ENCODE measurements at regions not wholly inside any gene's neighbourhood (a gene's known extent, or its start where the extent isn't known, plus 50 kb on each side); places are given as distances from the start of the nearest gene placed in this dataset.

GRCh38 chr15:85298941-85299340 lies 81.5 kb upstream of the AKAP13 start:
- in situ Hi-C loops (cut with HindIII; ENCODE audit: extremely low pct_ligation_motif_present, low pct_unique_long_range_greater_than_20kb) (loop anchor here (25.0 kb wide), 2 partner anchors 413 to 538 kb away; no protein-coding TSS in a partner anchor), intact Hi-C loops (cut with micrococcal nuclease; ENCODE audit: unreplicated experiment) (loop anchor here (5.0 to 10.0 kb wide), 2 partner anchors 316 to 533 kb away; no protein-coding TSS in a partner anchor)
- Histone ChIP-seq H4K20me1 (ENCODE audit: insufficient read depth, low read length) (no peaks in the 10 kb centered on the region), H3K27ac (ENCODE audit: extremely low read length, insufficient read depth, low read length) (no peak overlapping the region), H3K36me3 (replicated peaks in 1 of 2; ENCODE audit: control insufficient read depth in 1 of 2, insufficient read depth in 2 of 2, low read length in 2 of 2) (no peaks in the 10 kb centered on the region), H2AFZ (ENCODE audit: low read length) (no peak overlapping the region), H3K9ac (ENCODE audit: insufficient read depth, low read depth, low read length) (no peak overlapping the region), H3K79me2 (ENCODE audit: insufficient read depth, low read length) (no peaks in the 10 kb centered on the region), H3K9me3 (ENCODE audit: low read length) (no peaks in the 10 kb centered on the region), H3K27me3 (ENCODE audit: control insufficient read depth in 1 of 2, insufficient read depth in 2 of 2, low read length in 2 of 2) (no peaks in the 10 kb centered on the region), H3K4me3 (replicated peaks in 1 of 3; ENCODE audit: insufficient read depth in 1 of 3, low read depth in 2 of 3, low read length in 3 of 3) (no peak overlapping the region), H3K4me2 (ENCODE audit: low read depth, low read length) (no peak overlapping the region), H3K4me1 (ENCODE audit: insufficient read depth, low read length) (peaks cover 24% of the 10 kb centered on the region)
- TF ChIP-seq, protein P1, sequence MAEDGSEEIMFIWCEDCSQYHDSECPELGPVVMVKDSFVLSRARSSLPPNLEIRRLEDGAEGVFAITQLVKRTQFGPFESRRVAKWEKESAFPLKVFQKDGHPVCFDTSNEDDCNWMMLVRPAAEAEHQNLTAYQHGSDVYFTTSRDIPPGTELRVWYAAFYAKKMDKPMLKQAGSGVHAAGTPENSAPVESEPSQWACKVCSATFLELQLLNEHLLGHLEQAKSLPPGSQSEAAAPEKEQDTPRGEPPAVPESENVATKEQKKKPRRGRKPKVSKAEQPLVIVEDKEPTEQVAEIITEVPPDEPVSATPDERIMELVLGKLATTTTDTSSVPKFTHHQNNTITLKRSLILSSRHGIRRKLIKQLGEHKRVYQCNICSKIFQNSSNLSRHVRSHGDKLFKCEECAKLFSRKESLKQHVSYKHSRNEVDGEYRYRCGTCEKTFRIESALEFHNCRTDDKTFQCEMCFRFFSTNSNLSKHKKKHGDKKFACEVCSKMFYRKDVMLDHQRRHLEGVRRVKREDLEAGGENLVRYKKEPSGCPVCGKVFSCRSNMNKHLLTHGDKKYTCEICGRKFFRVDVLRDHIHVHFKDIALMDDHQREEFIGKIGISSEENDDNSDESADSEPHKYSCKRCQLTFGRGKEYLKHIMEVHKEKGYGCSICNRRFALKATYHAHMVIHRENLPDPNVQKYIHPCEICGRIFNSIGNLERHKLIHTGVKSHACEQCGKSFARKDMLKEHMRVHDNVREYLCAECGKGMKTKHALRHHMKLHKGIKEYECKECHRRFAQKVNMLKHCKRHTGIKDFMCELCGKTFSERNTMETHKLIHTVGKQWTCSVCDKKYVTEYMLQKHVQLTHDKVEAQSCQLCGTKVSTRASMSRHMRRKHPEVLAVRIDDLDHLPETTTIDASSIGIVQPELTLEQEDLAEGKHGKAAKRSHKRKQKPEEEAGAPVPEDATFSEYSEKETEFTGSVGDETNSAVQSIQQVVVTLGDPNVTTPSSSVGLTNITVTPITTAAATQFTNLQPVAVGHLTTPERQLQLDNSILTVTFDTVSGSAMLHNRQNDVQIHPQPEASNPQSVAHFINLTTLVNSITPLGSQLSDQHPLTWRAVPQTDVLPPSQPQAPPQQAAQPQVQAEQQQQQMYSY (CRISPR knock-in tag; IDR thresholded peaks at IDR 0.05) = peak; percentile 63; the same call in 1 of the 2 replicates
- no peak for TF ChIP-seq ETV6 (CRISPR knock-in tag; conservative IDR thresholded peaks at IDR 0.05)
- BruUV-seq (replicated peaks) = no TSS peak
- ATAC-seq (no peak), DNase-seq (ENCODE audit: low spot score) (no peak), FAIRE-seq (no peak)
- POLR2A ChIA-PET = no interaction called here
- CTCF ChIA-PET (ENCODE audit: low intra/inter-chr PET ratio, low total read pairs) = no interaction called here
- WGBS (ENCODE audit: low lambda C conversion rate) = 75% methylated on average over 1 of the region's 1 CpG

GRCh38 chr15:85302271-85302670 lies 78.1 kb upstream of the AKAP13 start:
- H3K27me3 ChIP-seq (ENCODE audit: control insufficient read depth in 1 of 2, insufficient read depth in 2 of 2, low read length in 2 of 2) = no peaks in the 10 kb centered on the region
- H3K79me2 ChIP-seq (ENCODE audit: insufficient read depth, low read length) = no peaks in the 10 kb centered on the region
- no peak overlapping the region for H3K27ac ChIP-seq (ENCODE audit: extremely low read length, insufficient read depth, low read length)
- peaks cover 15% of the 10 kb centered on the region for H3K4me1 ChIP-seq (ENCODE audit: insufficient read depth, low read length)
- ChIA-PET POLR2A (no interaction called here), CTCF (ENCODE audit: low intra/inter-chr PET ratio, low total read pairs) (no interaction called here)
- no peaks in the 10 kb centered on the region for H3K36me3 ChIP-seq (replicated peaks in 1 of 2; ENCODE audit: control insufficient read depth in 1 of 2, insufficient read depth in 2 of 2, low read length in 2 of 2)
- no peaks in the 10 kb centered on the region for H3K9me3 ChIP-seq (ENCODE audit: low read length)
- 0% methylated on average over 2 of the region's 2 CpGs for WGBS (ENCODE audit: low lambda C conversion rate)
- DNase-seq (ENCODE audit: low spot score) (no peak), FAIRE-seq (no peak), ATAC-seq (no peak)
- in situ Hi-C loops (cut with HindIII; ENCODE audit: extremely low pct_ligation_motif_present, low pct_unique_long_range_greater_than_20kb) (no loop called here), intact Hi-C loops (cut with micrococcal nuclease; ENCODE audit: unreplicated experiment) (no loop called here)
- H3K9ac ChIP-seq (ENCODE audit: insufficient read depth, low read depth, low read length) = no peak overlapping the region
- H2AFZ ChIP-seq (ENCODE audit: low read length) = no peak overlapping the region
- H3K4me3 ChIP-seq (replicated peaks in 1 of 3; ENCODE audit: insufficient read depth in 1 of 3, low read depth in 2 of 3, low read length in 3 of 3) = no peak overlapping the region
- no peak overlapping the region for H3K4me2 ChIP-seq (ENCODE audit: low read depth, low read length)
- H4K20me1 ChIP-seq (ENCODE audit: insufficient read depth, low read length) = no peaks in the 10 kb centered on the region
- BruUV-seq (replicated peaks) = no TSS peak
- TF ChIP-seq ZBTB10 (CRISPR knock-in tag; IDR thresholded peaks at IDR 0.05; ENCODE audit: borderline replicate concordance) (no peak), ZNF501 (CRISPR knock-in tag; IDR thresholded peaks at IDR 0.05) (no peak), SP5 (CRISPR knock-in tag; IDR thresholded peaks at IDR 0.05; ENCODE audit: borderline replicate concordance, low read depth) (no peak), GFI1 (CRISPR knock-in tag; IDR thresholded peaks at IDR 0.05; ENCODE audit: borderline replicate concordance) (no peak), RBM39 (IDR thresholded peaks at IDR 0.05; ENCODE audit: low read depth, low read length, poor library complexity, severe bottlenecking) (no peak), ZNF577 (CRISPR knock-in tag; IDR thresholded peaks at IDR 0.05; ENCODE audit: borderline replicate concordance, low read depth) (no peak), ZNF558 (CRISPR knock-in tag; IDR thresholded peaks at IDR 0.05; ENCODE audit: borderline replicate concordance) (no peak)
- TF ChIP-seq, protein P2, sequence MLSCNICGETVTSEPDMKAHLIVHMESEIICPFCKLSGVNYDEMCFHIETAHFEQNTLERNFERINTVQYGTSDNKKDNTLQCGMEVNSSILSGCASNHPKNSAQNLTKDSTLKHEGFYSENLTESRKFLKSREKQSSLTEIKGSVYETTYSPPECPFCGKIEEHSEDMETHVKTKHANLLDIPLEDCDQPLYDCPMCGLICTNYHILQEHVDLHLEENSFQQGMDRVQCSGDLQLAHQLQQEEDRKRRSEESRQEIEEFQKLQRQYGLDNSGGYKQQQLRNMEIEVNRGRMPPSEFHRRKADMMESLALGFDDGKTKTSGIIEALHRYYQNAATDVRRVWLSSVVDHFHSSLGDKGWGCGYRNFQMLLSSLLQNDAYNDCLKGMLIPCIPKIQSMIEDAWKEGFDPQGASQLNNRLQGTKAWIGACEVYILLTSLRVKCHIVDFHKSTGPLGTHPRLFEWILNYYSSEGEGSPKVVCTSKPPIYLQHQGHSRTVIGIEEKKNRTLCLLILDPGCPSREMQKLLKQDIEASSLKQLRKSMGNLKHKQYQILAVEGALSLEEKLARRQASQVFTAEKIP (CRISPR knock-in tag; IDR thresholded peaks at IDR 0.05; ENCODE audit: borderline replicate concordance) = no peak
